ENCODE measurements at regions not wholly inside any gene's neighbourhood (a gene's known extent, or its start where the extent isn't known, plus 50 kb on each side); places are given as distances from the start of the nearest gene placed in this dataset.
"Not testable (repeated sequence)": the region's sequence is repeated elsewhere in the genome, so short reads cannot be mapped to it uniquely, and the experiment has no call there.

DNA sequence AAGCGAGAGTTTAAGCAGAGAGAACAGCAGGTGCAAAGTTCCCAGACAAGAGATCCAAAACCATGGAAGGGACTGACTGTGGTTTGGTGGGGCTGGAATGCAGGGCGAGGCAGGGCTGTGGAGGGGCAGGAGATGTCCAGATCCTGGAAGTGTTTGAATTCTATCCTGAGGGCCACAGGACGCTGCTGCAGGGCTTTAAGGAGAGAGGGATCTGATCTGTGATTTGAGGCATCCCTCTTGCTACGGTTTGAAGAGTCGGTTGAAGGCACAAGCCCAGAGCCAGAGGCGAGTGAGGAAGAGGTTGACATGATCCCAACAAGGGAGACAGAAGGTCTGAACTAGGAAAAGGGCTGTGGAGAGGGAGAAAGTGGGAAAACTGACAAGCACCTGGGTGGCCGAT is 209.9 kb upstream of the IRF2BP2 start:
- TF ChIP-seq SIN3A (IDR thresholded peaks at IDR 0.05; ENCODE audit: borderline replicate concordance, insufficient read depth, low read depth, low read length); CTCF (IDR thresholded peaks at IDR 0.05); REST (IDR thresholded peaks at IDR 0.05; ENCODE audit: insufficient read depth in 1 of 2, low read depth in 2 of 2, low read length in 1 of 2); TCF7L2 (IDR thresholded peaks at IDR 0.05; ENCODE audit: low read depth, low read length); POLR2AphosphoS5 (IDR thresholded peaks at IDR 0.05; ENCODE audit: low read depth, low read length): not testable (repeated sequence)

Data from Panc1 (cell line).